Testis (tissue), 2 donors: ENCODE measurements at regions not wholly inside any gene's neighbourhood (a gene's known extent, or its start where the extent isn't known, plus 50 kb on each side); places are given as distances from the start of the nearest gene placed in this dataset.

Experiments
- CTCF ChIP-seq, 3 experiments: fragments of 450-650 bp in 2 of 3; fragments of 200-600 bp in 1 of 3; sonication (generic) in 1 of 3; IDR thresholded peaks; one replicate each; pipeline ENCODE4 v1.5.1; 2016 to 2019; ENCODE audit warnings: antibody characterized with exemption in 3 of 3, mild to moderate bottlenecking in 2 of 3, moderate library complexity in 1 of 3
- POLR2A ChIP-seq: fragments of 450-650 bp; IDR thresholded peaks from one replicate; pipeline ENCODE4 v1.6.1; 2017; ENCODE audit warnings: antibody characterized with exemption, mild to moderate bottlenecking, moderate library complexity

- no peak for TF ChIP-seq CTCF (IDR thresholded peaks at IDR 0.05)
- no peak for TF ChIP-seq POLR2A
Observed at GRCh38 chr12:127158385-127159061, 1108.4 kb upstream of the TMEM132C start.
